ENCODE measurements at regions not wholly inside any gene's neighbourhood (a gene's known extent, or its start where the extent isn't known, plus 50 kb on each side); places are given as distances from the start of the nearest gene placed in this dataset.

DNA sequence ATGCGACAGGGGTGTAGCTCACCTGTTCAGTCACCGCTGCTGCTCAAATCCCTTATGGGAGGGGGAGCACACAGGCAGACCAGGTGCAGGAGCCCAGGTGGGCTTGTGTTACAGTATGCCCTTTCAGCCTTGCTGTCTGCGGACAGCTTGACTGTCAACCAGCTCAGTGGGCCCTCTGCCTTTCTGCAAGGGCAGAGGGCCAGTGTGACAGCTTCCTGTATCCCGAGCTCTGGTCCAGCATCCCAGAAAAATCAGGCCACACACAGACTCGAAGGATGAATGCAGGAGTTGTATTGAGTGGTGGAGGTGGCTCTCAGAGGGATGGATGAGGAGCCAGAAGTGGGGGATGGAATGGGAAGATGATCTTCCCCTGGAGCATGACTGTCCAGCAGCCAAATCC, 172.2 kb downstream of the C5orf15 start:
- TF ChIP-seq, protein P1, sequence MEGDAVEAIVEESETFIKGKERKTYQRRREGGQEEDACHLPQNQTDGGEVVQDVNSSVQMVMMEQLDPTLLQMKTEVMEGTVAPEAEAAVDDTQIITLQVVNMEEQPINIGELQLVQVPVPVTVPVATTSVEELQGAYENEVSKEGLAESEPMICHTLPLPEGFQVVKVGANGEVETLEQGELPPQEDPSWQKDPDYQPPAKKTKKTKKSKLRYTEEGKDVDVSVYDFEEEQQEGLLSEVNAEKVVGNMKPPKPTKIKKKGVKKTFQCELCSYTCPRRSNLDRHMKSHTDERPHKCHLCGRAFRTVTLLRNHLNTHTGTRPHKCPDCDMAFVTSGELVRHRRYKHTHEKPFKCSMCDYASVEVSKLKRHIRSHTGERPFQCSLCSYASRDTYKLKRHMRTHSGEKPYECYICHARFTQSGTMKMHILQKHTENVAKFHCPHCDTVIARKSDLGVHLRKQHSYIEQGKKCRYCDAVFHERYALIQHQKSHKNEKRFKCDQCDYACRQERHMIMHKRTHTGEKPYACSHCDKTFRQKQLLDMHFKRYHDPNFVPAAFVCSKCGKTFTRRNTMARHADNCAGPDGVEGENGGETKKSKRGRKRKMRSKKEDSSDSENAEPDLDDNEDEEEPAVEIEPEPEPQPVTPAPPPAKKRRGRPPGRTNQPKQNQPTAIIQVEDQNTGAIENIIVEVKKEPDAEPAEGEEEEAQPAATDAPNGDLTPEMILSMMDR (IDR thresholded peaks at IDR 0.05; ENCODE audit: poor library complexity, severe bottlenecking) = no peak
- TF ChIP-seq MXI1 (conservative IDR thresholded peaks at IDR 0.05; ENCODE audit: poor library complexity, severe bottlenecking) (no peak), POLR2AphosphoS5 (IDR thresholded peaks at IDR 0.05) (no peak), EZH2 (IDR thresholded peaks at IDR 0.05; ENCODE audit: borderline replicate concordance, insufficient read depth, low read length, poor library complexity, severe bottlenecking) (no peak), RAD21 (conservative IDR thresholded peaks at IDR 0.05) (no peak)

All from neural cell (in vitro differentiated cells).